Myocyte (in vitro differentiated cells): ENCODE measurements at regions not wholly inside any gene's neighbourhood (a gene's known extent, or its start where the extent isn't known, plus 50 kb on each side); places are given as distances from the start of the nearest gene placed in this dataset.
"Not testable (repeated sequence)": the region's sequence is repeated elsewhere in the genome, so short reads cannot be mapped to it uniquely, and the experiment has no call there.

Source experiments
- DNase-seq: peaks from one replicate; pipeline ENCODE4 v3.0.0-alpha.2; 2012; ENCODE audit warnings: low read depth

DNA sequence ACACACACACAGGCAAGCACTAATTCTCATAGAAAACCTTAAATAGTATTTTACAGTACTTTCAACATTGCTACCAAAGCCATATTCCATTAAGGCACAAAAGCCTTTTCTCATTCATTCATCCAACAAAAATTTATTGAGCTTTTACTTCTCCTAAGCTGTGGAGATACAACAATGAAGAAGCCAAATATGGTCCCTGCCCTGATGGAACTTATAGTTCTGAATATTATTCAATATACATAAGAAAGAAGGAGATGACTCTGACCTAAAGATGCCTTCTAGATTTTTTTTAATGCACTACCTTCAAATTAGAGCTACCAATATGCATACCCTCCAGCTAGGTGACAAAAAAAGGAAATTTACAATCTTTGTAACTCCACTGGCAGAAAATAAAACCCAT, 90.0 kb upstream of the WDR44 start:
- DNase-seq, result no peak

DNA sequence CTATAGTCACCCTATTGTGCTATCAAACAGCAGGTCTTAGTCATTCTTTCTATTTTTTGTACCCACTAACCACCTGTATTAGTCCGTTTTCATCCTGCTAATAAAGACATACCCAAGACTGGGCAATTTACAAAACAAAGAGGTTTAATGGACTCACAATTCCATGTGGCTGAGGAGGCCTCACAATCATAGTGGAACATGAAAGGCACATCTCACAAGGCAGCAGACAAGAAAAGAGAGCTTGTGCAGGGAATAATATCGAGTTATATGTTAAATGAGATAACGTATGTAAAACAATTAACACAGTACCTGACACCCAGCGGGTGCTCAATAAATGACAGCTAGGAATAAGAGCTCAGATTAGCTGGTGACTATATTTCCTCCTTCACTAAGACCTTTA, 88.1 kb upstream of the WDR44 start:
- DNase-seq, result no peak

DNA sequence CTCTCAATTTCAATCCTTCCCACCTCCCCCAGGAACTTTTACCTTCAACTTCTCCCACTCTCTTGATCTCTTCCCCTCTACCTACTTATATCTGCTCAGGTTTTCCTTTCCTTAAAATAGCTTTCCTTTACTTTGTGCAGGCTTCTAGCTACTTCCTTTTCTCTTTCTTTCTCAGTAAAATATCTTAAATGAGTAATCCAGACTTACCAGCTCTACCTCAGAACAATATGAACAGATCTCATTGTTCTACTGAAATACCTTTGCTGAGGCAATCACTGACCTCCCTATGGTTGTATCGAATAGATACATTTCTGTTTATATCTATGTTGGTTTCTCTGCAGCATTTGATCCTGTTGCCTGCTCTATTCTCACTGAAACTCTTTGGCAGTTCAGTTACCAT, 86.7 kb upstream of the WDR44 start:
- DNase-seq, result no peak

DNA sequence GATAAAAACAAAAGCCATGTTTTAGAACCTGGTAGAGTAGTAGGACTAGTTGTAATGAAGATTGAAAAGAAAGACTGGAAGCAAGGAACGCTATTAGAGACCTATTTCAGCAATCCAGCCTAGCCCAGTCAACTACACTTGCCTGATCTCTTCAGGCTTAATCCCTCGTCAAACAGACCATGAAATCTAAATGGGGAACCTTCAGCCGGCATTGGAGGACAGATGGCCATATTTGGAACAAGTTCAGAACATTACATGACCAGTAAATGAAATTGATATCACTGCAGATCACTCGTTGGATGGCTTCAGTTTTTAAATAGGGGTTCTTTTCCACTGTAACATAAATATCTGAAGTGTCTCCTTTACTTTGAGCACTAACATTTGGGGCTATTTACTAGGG, 84.8 kb upstream of the WDR44 start:
- peak; percentile 28 for DNase-seq

DNA sequence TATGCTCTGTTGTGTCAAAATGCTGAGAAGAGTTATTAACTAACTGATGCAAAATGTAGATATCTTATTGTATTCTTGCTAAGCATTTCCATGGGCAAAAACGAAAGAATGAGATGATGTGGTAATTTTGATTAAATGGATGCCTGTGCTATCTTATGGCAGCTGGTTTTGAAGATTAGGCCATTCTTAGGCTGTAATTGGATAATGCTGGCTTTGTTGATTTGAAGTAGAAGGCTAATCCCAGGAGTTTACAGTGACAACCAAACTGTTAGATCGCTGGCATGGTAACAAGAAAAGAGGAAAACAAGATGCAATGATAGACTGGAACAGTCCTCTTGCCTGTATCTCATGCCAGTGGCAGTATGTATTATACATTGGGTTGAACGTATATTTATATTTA, 74.1 kb upstream of the WDR44 start:
- DNase-seq, result peak; percentile 31

DNA sequence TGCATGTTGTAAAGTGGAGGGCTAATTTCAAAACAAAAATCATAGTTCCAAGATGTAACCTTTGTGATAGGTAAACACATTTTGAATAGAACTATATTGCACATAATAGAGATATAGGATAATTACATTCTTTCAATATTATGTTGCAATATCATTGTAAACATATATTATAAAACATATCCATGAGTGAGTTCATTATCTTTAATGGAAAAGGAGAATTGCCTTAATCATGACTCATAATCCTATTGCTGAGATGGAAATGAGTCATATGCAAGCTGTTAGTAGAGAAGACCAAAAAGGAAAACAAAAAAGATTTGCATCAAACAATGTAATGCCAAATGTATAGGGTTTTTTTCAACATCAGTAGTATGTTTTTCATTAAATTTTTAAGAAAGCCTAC, 73.7 kb upstream of the WDR44 start:
- no peak for DNase-seq

DNA sequence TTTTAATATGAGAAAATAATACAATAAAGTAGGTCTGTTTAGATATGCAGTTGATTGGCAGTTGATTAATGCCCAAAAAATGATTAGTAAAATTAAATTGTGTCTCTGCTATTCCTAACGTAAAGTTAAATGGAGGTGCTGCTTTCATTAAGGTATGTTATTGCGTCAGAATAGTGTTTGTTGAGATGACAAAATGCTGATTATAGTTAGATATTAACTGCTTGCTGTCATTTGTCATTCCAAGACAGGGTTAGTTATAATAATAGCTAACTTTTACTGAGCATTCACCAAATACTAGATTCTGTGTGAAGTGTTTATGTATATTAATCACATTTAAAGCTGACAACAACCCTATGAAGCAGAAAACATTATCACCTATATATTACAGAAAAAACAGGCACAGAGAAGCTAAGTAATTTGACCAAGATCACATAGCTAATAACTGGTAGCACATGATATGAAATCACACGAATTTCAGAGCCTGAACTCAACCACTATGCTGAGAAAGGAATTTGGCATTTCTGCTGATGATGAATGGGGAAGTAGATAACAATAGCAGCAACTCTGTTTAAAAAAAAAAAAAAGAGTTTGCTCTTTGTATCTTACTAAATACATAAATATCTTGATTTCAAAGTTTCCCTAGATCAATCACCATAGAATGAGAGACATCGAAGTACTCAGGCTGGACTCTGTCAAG, 59.7 kb upstream of the WDR44 start:
- no peak for DNase-seq

DNA sequence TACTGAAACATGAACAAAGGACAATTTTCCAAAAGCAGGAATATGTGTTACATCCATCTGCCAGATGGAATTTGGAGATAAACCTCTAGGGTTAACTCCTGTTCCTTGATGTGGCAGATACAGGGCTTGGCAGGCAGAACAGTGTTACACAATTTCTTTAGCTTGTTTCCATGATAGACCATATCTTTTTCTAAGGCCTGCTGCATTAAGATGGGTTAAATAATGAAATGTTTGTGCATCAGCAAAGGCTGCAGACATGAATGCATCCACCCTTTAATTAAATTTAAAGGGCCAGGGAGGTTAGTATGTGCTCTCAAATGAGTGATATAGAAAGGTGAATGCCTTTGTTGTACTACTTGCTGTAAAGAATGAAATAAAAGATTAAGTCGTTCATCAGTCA, 50.1 kb upstream of the WDR44 start:
- DNase-seq, result not testable (repeated sequence)
